ENCODE measurements at regions not wholly inside any gene's neighbourhood (a gene's known extent, or its start where the extent isn't known, plus 50 kb on each side); places are given as distances from the start of the nearest gene placed in this dataset.

DNA sequence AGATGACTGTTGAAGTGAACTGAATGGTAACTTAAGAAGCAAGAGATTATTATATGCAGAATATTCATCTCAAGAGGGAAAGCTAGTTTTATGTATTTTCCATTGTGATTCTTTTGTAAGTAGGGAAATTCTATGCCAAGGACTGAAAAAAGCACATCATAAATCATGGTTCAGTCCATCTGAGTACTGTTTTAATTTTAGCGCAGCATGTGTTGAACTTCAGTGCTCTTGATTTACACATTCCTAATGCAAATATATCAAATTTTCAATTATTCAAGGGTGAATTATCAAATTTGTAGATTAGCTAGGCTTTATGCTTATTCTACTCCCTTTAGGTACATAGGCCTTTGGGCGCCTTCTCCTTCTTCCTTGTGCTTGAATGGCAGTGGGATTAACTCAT lies 50.3 kb upstream of the TCF12 start:
- no peak for DNase-seq (ENCODE audit: low spot score)

DNA sequence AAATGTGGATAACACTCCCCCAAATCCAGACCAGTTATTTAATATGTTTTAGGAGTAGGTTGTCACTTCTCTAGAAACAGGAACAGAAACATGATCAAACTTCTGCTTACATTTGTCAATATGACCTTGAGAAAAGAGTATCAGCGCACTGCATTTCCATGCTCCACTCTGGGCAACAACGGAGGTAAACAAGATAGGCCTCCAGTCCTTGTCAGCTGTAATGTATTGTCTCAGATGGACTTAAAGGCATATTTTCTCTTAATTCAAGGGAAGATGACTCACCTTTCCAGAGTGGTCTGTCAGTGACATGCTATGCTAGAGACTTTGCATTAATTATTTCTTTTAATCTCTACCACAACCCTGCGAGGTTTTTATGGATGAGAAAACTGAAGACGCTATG lies 51.6 kb upstream of the TCF12 start:
- DNase-seq (ENCODE audit: low spot score): no peak

DNA sequence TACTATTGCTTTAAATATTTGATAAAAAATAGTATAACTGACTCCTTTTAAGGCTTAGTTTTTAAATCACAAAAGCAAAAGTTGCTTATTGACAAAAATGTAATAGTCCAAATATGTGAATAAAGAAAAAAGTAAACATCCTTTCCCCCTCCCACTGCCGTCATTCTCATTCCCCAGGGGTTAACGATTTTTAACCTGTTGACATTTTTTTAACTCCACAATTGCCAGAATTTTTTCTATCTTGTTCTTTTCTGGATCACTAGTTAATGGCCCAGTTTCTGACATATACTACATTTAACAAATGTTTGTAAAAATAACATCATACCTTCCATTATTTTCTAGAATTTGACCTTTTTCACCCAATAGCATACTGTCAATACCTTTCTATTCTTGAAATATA lies 60.6 kb upstream of the TCF12 start:
- no peak for DNase-seq (ENCODE audit: low spot score)

DNA sequence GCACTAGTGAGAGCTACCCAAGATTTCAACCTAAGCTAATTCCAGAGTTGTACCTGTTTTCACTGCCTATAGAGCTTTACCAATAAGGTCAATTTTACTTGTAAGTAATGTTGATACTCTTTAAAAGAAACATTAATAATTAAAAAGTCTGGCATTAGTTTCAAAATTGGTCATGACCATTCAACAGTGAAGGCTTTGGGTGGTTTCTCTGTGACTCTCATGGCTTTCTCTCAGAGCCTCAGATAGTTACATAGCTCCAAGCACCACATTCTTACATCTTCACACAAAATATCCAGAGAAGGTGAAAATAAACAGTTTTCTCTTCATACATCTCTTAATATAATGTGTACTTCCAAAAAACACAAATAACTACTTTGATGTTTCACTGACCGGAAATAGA lies 61.5 kb upstream of the TCF12 start:
- no peak for DNase-seq (ENCODE audit: low spot score)

DNA sequence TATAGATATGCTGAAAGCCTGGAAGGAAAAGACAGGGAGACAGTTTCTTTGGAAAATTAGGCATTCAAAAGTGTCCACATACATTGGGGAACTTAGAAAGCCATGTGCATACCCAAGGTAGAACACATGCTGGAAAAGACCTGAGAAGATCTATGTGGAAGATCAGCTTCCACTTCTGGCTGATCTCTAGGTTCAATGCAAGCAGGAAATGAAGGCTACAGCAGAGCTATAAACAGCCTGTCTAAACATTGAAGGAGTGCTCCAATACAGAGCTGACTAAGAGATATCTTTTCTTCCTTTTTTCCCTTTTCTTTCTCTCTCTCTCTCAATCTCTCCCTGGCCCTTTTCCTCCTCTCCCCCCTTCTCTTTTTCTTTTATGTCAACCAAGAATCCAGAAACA lies 73.6 kb upstream of the TCF12 start:
- DNase-seq (ENCODE audit: low spot score): no peak

DNA sequence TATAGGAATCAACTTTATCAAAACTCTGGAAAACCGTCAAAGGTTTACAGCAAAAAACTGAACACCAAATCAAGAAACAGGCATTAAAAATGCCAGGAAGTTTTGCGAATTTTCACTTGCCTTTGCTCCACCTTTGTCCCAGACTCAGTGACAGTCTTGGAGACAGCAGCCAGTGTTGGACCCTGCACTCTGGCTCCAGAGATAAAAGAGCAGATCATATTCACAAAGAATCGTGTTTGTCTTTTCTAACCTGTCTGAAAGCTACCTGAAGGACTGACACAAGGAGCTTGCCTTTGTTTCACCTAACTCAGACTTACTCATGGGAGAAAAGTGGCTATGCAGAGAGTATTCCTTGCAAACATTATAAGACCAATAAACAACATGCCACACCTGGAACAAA lies 74.0 kb upstream of the TCF12 start:
- no peak for DNase-seq (ENCODE audit: low spot score)

DNA sequence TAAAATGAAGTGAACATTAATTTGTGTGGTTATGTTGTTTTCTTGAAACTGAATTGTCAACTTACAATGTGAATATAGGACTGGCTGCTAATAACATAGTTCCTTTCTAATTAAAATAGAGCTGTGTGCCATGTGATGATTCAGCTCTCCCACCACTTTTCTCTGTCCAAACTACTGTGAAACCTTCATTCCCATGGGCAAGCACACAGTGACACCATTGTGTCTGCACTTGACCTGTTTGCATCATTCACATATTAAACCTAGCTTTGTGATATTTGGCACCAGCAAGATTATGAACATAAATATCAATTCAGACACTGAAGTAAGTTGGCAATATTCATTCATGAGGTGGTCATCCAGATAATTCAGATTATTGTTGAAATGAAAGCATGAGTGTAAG lies 78.8 kb upstream of the TCF12 start:
- DNase-seq (ENCODE audit: low spot score): no peak

DNA sequence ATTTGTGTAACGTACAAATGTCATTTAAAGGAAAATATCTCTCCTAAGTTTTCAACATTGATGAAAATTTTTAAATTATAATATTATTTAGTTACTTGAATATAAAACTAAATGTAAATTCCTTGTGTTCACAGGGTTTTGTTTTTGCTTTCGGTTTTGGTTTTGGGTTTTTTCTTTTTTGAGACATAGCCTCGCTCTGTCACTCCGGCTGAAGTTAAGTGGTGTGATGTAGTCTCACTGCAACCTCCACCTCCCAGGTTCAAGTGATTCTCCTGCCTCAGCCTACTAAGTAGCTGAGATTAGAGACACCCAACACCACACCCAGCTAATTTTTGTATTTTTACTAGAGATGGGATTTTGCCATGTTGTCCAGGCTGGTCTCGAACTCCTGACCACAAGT lies 79.3 kb upstream of the TCF12 start:
- DNase-seq (ENCODE audit: low spot score): no peak

DNA sequence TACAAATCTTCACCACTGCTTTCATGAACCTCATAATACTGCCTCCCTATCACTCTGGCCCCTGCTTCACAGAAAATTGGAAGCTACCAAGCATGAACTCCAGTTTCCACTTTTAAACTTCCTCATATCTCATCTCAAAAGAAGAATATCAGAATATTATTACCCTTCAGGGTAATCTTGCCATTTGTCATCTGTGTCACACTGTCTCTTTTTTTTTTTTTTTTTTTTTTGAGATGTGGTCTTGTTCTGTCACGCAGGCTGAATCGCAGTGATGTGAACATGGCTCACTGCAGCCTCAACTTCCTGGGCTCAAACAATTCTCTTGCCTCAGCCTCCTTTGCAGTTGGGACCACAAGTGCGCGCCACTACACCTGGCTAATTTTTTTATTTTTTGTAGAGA lies 80.4 kb upstream of the TCF12 start:
- no peak for DNase-seq (ENCODE audit: low spot score)

DNA sequence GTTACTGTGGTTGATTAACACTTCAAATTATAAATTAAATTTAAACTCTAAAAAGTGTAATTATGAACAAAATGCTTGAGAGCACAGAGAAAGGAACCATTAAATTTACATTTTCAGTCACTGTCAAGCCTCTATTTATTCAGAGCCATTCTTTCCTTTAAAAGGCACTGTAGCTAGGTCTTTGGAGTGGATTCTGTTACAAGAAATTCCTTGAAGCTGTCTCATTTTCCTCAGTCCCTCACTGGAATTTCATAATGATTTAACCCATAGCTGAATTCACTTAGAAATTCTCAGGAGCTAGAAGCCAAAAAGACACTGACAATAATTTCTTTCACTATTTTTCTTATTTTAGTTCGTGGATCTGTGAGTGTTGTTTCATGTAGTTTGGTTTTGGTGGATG lies 81.2 kb upstream of the TCF12 start:
- no peak for DNase-seq (ENCODE audit: low spot score)

DNA sequence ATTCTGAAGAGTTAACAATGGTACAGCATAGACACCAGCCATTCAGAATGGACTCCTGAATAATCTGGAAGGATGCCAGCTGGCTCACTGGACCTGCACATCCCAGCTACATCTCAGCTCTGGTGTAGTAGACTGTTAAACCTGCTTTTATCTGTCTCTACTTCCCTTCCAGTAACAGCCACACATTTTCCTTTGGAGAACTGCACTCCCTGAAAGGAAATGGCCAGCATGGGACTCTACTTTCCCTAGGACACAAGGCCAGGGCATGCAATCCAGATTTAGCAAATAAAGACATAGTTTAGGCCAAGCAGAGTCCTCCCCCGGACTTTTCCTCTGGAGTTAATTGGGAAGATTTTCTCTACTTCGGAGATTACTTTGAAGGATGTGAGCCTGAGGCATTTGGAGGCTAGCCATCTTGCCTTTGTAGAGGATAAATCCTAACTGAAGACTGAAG lies 82.7 kb upstream of the TCF12 start:
- DNase-seq (ENCODE audit: low spot score): peak; percentile 65

DNA sequence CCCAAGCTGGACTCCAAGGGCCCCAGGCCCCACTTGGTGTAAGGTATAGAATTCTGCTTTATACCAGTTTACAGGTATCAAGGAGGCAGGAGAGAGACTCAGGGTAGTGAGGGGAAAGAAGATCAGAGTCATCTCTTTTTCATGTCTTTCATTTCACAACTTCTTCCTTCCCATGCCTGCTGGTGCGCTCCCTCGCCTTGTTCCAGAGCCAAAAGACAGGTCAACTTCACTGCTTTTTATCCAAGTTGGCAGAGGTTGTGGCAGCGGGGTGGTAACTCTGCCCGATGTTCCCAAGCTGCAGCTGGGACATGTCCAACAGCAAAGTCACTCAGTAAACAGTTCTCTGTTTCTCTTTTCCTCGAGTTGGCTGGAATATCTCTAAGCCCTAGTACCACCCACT lies 86.3 kb upstream of the TCF12 start:
- DNase-seq (ENCODE audit: low spot score): peak; percentile 66

DNA sequence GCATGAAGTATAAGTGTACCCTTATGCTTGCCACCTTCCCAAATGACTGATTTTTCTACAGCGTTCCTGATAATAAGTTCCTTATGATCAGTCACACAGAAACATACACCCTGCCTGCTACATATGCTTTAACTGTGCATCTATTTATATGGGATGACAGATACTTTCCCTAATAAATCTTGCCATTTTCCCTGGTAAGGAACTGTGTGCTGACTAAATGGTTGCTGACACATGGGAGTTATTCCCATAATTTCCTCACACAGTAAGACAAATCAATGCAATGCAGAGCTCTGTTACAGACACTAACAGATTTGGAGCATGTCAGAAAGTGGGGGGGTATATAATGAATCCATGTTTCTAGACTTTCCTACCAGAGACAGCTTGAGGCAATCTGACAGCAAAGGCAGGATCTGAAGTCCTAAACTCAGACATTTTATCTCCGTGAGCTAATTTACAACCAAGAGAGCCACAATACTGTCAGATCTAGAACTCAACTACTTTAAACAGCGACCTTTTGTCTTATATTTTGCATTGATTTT lies 86.9 kb upstream of the TCF12 start:
- no peak for DNase-seq (ENCODE audit: low spot score)

DNA sequence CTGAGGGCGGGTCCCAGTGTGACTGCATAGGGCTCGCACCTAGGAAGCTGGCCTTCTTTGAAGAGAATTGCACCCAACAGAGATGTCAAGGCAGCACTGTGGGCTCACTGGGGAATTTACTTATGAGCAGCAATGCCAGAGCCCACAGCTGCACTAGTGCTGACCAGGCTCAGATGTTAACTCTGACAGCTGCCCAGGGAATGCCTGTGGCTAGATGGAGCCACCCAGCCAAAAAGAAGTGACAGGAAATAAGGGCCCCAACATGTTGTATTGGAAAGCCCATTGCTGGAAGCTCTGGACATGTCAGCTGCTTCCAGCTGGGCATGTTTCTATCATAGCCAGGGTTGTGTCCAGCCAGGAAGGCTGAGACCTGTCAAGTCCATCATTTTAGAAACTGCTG lies 90.9 kb upstream of the ZNF280D start:
- no peak for DNase-seq (ENCODE audit: low spot score)

DNA sequence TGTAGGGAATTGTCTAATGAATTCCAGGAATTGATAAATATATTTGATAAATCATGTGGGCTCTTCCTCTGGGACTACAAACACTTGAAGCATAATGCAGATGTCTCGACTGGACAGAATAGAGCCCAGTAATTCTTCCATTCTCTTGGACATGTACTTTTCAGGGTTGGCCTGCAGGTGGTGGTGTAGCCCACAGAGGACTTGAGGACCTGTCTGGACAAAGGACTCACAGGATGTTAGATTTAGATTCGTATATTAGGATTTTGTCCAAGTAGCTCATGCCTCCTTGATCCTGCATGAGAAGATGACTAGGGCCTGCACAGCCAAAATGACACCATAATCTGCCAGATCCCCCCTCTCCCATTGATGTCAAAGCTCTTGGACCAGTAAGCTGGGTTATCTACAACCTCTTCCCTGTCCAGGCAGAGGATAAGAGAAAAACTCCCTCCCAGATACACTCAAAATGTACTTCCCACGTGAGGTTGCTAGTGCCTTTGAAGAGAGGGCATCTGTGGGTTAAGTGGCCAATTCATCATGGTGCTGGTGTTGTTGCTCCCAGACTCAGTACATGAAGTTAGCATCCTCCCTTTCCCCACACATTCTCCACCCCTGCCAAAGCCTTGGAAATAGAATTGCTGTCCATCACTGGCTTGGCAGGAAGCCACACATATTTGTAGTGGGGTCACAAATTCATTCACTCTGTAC lies 88.6 kb upstream of the ZNF280D start:
- DNase-seq (ENCODE audit: low spot score): peak; percentile 69

DNA sequence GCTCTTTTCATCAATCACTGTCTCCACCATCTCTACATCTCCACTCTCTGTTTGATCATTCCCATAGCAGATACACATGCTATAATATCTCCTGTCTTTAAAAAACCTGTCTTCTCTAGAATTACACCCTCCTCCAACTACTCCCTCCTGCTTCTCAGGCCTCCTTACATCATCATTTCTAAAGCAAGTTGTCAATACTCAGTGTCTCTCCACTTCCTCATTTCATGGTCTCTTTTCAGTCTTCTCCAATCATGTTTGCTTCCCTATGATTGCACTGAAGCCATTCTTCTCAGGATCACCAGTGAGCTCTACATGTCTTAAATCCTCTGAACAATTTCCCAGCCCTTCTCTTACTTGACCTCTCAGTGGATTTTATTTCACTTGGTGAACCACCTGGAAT lies 87.0 kb upstream of the ZNF280D start:
- no peak for DNase-seq (ENCODE audit: low spot score)

DNA sequence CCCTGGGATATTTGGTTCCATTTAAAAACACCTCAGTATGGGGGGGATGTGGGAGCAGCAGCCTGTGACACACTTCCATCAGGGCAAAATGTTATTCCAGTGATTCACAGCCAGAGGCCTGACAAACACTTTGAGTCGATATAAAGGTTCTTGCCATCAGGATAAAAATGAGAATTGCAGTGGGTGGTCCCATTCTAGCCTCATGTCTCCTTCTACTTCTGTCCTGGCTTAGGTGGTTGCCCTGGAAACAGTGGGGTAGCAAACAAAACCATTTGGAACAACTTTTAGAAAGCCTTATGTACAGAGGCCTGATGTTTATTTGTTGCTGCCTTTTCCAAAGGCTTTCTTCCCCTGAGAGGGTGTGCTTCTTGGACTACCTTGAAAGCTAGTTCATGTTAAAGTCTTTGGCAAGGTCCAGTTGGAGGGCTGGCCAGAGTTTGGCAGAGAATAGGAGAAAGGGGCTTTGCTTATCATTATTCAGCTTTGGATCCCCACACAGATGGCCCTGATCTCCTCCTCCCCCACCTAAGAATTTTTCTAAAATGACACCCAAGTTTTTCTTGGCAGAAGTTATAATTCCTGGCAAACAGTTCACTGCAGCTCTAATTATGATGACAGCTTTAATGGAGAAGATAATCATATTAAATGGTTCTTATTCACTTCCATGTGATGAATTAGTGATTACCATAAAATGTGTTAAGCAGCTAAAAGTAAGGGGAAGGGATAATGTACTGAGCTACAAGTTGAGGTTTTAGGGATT lies 84.2 kb upstream of the ZNF280D start:
- no peak for DNase-seq (ENCODE audit: low spot score)

DNA sequence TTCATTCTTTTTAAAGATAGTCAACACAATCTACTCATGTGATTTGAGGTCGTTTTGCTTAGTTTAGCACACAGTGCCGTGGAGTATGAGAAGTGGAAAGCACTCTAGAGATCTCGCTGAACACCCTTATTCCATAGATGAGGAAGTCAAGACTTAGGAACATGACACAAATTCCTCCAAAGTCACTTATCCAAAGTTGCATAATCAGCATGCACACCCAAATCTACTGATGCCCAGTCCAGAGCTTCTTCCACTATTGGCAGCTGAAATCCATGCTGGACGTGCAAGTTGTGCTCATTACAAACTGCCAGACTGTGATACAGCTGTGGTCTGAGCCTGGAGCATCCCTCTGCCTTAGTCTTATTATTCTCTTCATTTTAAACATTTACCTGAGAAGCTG lies 83.5 kb upstream of the ZNF280D start:
- no peak for DNase-seq (ENCODE audit: low spot score)

DNA sequence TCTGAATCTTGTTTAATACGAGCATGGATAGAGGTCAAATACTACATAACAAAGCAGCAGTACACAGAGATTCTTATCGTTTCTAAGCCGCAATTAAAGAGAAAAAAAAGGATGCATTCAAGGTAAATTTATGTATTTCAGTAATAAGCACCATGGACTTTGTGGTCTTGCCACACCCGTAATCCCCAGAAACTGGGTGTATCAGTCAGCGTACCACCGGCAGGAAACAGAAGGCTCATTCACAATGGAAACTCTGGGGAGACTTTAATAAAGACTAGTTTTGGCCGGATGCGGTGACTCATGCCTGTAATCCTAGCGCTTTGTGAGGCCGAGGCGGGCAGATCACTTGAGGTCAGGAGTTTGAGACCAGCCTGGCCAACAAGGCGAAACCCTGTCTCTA lies 81.9 kb upstream of the ZNF280D start:
- no peak for DNase-seq (ENCODE audit: low spot score)

DNA sequence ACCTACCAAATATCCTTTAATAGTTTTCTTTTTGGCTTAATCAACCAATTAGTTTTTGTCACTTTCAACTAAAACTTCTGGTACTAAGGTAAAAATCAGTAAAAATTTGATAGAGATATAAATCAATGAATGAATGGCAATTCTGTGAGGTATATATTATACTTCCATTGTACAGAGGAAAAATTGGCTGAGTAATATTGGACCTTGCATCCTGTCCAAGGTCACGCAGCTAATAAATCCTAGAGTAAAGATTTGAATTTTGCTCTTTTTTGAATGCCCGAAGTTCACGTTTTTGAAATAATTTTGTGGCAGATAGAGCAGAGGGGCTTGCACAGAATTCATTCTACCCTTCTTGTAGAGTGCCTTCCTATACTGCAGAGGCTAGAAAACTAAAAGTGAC lies 81.1 kb upstream of the ZNF280D start:
- DNase-seq (ENCODE audit: low spot score): no peak

DNA sequence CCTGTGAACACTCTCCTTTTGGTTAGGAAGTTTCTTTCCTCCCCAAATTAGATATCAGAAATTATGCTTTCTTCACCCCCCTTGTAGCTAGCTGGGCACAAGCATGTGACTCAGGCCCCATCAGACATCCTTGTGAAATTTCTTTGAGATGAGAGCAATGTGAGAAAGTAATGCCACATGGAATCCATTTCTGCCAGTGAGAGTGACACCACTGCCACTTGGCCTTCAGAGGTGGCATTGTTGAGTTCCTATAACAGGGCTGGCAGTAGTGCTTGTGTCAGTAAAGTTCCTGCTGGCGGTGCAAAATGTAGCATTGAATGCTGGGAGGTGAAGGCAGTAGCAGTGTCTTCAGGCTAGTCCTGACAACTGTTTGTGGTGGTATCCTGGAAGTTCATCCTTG lies 80.7 kb upstream of the ZNF280D start:
- DNase-seq (ENCODE audit: low spot score): no peak

DNA sequence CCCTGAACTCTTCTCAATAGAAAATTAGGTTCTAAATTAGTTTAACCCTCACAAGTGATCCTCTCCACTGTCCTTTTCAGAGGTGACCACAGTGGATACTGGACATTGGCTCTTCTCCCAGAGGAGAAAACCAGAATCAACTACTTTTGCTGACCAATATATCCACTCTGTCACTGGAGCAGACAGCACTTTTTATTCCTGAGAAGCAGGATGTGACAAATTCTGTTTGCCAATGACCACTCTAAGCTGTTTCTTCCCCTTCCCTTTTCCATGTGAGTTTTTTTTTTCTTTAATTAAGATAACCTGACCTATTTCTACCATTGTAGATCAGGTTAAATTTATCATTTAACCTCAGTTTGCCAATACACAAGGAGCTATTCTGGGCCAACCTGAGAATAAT lies 79.7 kb upstream of the ZNF280D start:
- no peak for DNase-seq (ENCODE audit: low spot score)

DNA sequence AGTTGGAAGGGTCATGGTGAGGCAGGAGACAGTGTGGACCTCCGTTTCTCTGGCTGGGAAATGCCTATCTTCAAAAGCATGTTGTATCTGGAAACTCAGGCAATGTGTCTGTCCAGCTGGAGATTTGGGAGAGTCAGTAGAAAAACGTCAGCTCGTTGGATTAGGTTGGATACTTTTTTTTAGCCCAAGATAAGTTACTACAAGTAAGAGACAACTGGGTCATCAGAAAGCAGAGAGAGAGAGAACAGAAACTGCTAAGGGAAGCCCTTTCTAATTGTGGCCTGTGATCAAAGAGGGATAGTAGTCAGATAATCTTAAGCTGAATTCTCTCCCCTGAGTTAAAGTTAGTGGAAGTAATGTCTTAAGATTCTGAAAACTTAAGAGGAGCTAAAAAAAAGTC lies 78.9 kb upstream of the ZNF280D start:
- DNase-seq (ENCODE audit: low spot score): peak; percentile 35

DNA sequence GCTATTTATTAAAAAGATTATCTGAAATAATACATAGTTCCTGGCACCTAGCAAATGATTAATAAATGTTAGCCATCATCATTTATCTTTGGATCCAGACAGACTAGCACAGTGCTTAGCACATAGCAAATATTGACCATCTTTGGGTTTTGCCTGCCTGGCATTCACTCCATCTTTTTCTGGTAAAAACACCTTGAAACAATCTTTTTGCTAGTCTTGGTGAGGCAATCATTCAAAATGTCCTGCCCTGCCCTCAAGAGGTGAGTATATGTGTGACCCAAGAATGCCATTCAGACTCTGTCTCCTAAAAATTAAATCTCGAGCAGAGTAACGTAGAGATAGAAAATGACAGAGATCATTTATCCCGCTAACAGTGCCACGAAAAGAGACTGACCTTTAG lies 78.3 kb upstream of the ZNF280D start:
- no peak for DNase-seq (ENCODE audit: low spot score)
